Vagina (tissue), 2 donors: ENCODE measurements at regions not wholly inside any gene's neighbourhood (a gene's known extent, or its start where the extent isn't known, plus 50 kb on each side); places are given as distances from the start of the nearest gene placed in this dataset.

Source experiments
- DNase-seq, 2 donors: peaks; one replicate each; pipeline ENCODE4 v3.0.0-alpha.2; 2017; ENCODE audit errors: extremely low spot score in 2 of 2
- H3K27ac ChIP-seq: fragments of 200-600 bp; sonication (generic); one replicate; pipeline ENCODE4 v1.5.1; 2019
- H3K27me3 ChIP-seq: fragments of 200-600 bp; sonication (generic); one replicate; pipeline ENCODE4 v1.5.1; 2019
- H3K36me3 ChIP-seq, 2 donors: fragments of 200-600 bp; sonication (generic); one replicate each; pipeline ENCODE4 v1.5.1; 2017 to 2019
- H3K4me1 ChIP-seq: fragments of 200-600 bp; sonication (generic); one replicate; pipeline ENCODE4 v1.5.1; 2019
- H3K4me3 ChIP-seq, 2 donors: fragments of 200-600 bp; sonication (generic); 1 replicate in 1 of 2; 2 replicates in 1 of 2; pipeline ENCODE4 v1.5.1; 2016 to 2019
- H3K9me3 ChIP-seq: fragments of 200-600 bp; sonication (generic); one replicate; pipeline ENCODE4 v1.5.1; 2019
- CTCF ChIP-seq, 3 experiments: fragments of 450-650 bp in 2 of 3; fragments of 200-600 bp in 1 of 3; sonication (generic) in 1 of 3; IDR thresholded peaks; one replicate each; pipeline ENCODE4 v1.5.1; 2017 to 2019; ENCODE audit warnings: antibody characterized with exemption in 3 of 3, mild to moderate bottlenecking in 2 of 3, moderate library complexity in 2 of 3
- POLR2A ChIP-seq, 2 donors: fragments of 450-650 bp; IDR thresholded peaks; one replicate each; pipeline ENCODE4 v1.6.1; 2017; ENCODE audit warnings: antibody characterized with exemption in 2 of 2, mild to moderate bottlenecking in 2 of 2, moderate library complexity in 2 of 2
- POLR2AphosphoS5 ChIP-seq, 2 donors: sonication (generic); formaldehyde crosslinking; IDR thresholded peaks; one replicate each; pipeline ENCODE4 v1.9.0; 2017; ENCODE audit warnings: antibody characterized with exemption in 2 of 2, mild to moderate bottlenecking in 2 of 2, low read depth in 1 of 2; ENCODE audit not compliant: insufficient read depth in 1 of 2
- intact Hi-C: fragments of 100-400 bp; cut with DNase I; formaldehyde crosslinking; loops from one replicate; pipeline ENCODE4 v1.15.1; 2023

- H3K36me3 ChIP-seq = no peaks in the 10 kb centered on the region
- no peaks in the 10 kb centered on the region for H3K9me3 ChIP-seq
- intact Hi-C loops = no loop called here
- no peak for DNase-seq
- no peak overlapping the region for H3K27ac ChIP-seq
- H3K27me3 ChIP-seq = no peaks in the 10 kb centered on the region
- no peak for TF ChIP-seq POLR2AphosphoS5 (IDR thresholded peaks at IDR 0.05; ENCODE audit: insufficient read depth in 1 of 2, low read depth in 1 of 2)
- no peak for TF ChIP-seq POLR2A (IDR thresholded peaks at IDR 0.05)
- TF ChIP-seq CTCF (IDR thresholded peaks at IDR 0.05) = no peak
- no peak overlapping the region for H3K4me3 ChIP-seq
- peaks cover 15% of the 10 kb centered on the region for H3K4me1 ChIP-seq
These were observed 54.0 kb upstream of the SLIT3 start for GRCh38 chr5:169354921-169355320.

- Histone ChIP-seq H3K4me3 (no peak overlapping the region), H3K27me3 (no peaks in the 10 kb centered on the region), H3K4me1 (peaks cover 15% of the 10 kb centered on the region), H3K9me3 (no peaks in the 10 kb centered on the region), H3K36me3 (no peaks in the 10 kb centered on the region), H3K27ac (no peak overlapping the region)
- DNase-seq = no peak
- intact Hi-C loops = no loop called here
- TF ChIP-seq POLR2A (IDR thresholded peaks at IDR 0.05) (no peak), CTCF (IDR thresholded peaks at IDR 0.05) (no peak), POLR2AphosphoS5 (IDR thresholded peaks at IDR 0.05; ENCODE audit: insufficient read depth in 1 of 2, low read depth in 1 of 2) (no peak)
These were observed 53.3 kb upstream of the SLIT3 start for GRCh38 chr5:169354263-169354662.

GRCh38 chr5:169352901-169353300 lies 52.0 kb upstream of the SLIT3 start:
- Histone ChIP-seq H3K27me3 (no peaks in the 10 kb centered on the region), H3K4me1 (peaks cover 15% of the 10 kb centered on the region), H3K9me3 (no peaks in the 10 kb centered on the region), H3K27ac (no peak overlapping the region), H3K36me3 (no peaks in the 10 kb centered on the region), H3K4me3 (no peak overlapping the region)
- intact Hi-C loops = no loop called here
- TF ChIP-seq CTCF (IDR thresholded peaks at IDR 0.05) (no peak), POLR2AphosphoS5 (IDR thresholded peaks at IDR 0.05; ENCODE audit: insufficient read depth in 1 of 2, low read depth in 1 of 2) (no peak), POLR2A (IDR thresholded peaks at IDR 0.05) (no peak)
- no peak for DNase-seq

GRCh38 chr5:169351721-169352120 lies 50.8 kb upstream of the SLIT3 start:
- H3K27me3 ChIP-seq = no peaks in the 10 kb centered on the region
- no peak for TF ChIP-seq POLR2A (IDR thresholded peaks at IDR 0.05)
- TF ChIP-seq CTCF (IDR thresholded peaks at IDR 0.05) = no peak
- TF ChIP-seq POLR2AphosphoS5 (IDR thresholded peaks at IDR 0.05; ENCODE audit: insufficient read depth in 1 of 2, low read depth in 1 of 2) = no peak
- no peaks in the 10 kb centered on the region for H3K9me3 ChIP-seq
- no peak overlapping the region for H3K4me3 ChIP-seq
- DNase-seq = no peak
- no peaks in the 10 kb centered on the region for H3K36me3 ChIP-seq
- peaks cover 15% of the 10 kb centered on the region for H3K4me1 ChIP-seq
- no peak overlapping the region for H3K27ac ChIP-seq
- intact Hi-C loops = no loop called here

GRCh38 chr5:169350759-169351240 lies 49.9 kb upstream of the SLIT3 start:
- Histone ChIP-seq H3K4me1 (peaks cover 15% of the 10 kb centered on the region), H3K36me3 (no peaks in the 10 kb centered on the region), H3K27me3 (no peaks in the 10 kb centered on the region), H3K27ac (no peak overlapping the region), H3K9me3 (no peaks in the 10 kb centered on the region), H3K4me3 (no peak overlapping the region)
- intact Hi-C loops = no loop called here
- no peak for DNase-seq
- TF ChIP-seq POLR2A (IDR thresholded peaks at IDR 0.05) (no peak), POLR2AphosphoS5 (IDR thresholded peaks at IDR 0.05; ENCODE audit: insufficient read depth in 1 of 2, low read depth in 1 of 2) (peak; percentile 26 to 45), CTCF (IDR thresholded peaks at IDR 0.05) (no peak)
